ENCODE measurements at regions not wholly inside any gene's neighbourhood (a gene's known extent, or its start where the extent isn't known, plus 50 kb on each side); places are given as distances from the start of the nearest gene placed in this dataset.

GRCh38 chr7:24102988-24103387 lies 181.0 kb upstream of the NPY start:
- Histone ChIP-seq H3K4me1 (ENCODE audit: control insufficient read depth in 1 of 2, insufficient read depth in 2 of 2, low read length in 2 of 2) (no peaks in the 10 kb centered on the region), H3K9me3 (ENCODE audit: control insufficient read depth in 1 of 2, insufficient read depth in 1 of 2, low read depth in 1 of 2, low read length in 2 of 2) (no peaks in the 10 kb centered on the region), H3K27me3 (ENCODE audit: insufficient read depth, low read length) (no peaks in the 10 kb centered on the region), H3K27ac (ENCODE audit: low read depth, low read length) (no peak overlapping the region), H2AFZ (ENCODE audit: low read depth, low read length, poor library complexity, severe bottlenecking) (no peak overlapping the region), H3K4me2 (ENCODE audit: low read length) (no peak overlapping the region), H3K9me2 (ENCODE audit: insufficient read depth) (no peaks in the 10 kb centered on the region), H3K4me3 (replicated peaks in 1 of 2; ENCODE audit: low read depth in 1 of 2, low read length in 2 of 2) (no peak overlapping the region), H4K20me1 (ENCODE audit: insufficient read depth) (no peaks in the 10 kb centered on the region), H3K79me2 (ENCODE audit: insufficient read depth, low read length) (no peaks in the 10 kb centered on the region), H3K9ac (ENCODE audit: low read length) (no peak overlapping the region), H3K36me3 (ENCODE audit: control insufficient read depth in 1 of 2, insufficient read depth in 2 of 2, low read length in 2 of 2) (no peaks in the 10 kb centered on the region)
- BruUV-seq (replicated peaks), result no TSS peak
- POLR2A ChIA-PET, result no interaction called here
- DNase-seq (ENCODE audit: low read depth, low spot score) (no peak), ATAC-seq (no peak)
- intact Hi-C loops (cut with micrococcal nuclease), result no loop called here
- RAD21 ChIA-PET (ENCODE audit: low non-redundant PET in 1 of 2, low total read pairs in 2 of 2, uncharacterized antibody in 2 of 2, unreplicated experiment in 2 of 2), result no interaction called here
- CTCF ChIA-PET, result no interaction called here
- no peak for TF ChIP-seq CTCF (IDR thresholded peaks at IDR 0.05 in 2 of 3, conservative IDR thresholded peaks at IDR 0.05 in 1 of 3; ENCODE audit: borderline replicate concordance in 1 of 3, insufficient read depth in 1 of 3, low read depth in 2 of 3, low read length in 2 of 3)
- TF ChIP-seq, protein P1, sequence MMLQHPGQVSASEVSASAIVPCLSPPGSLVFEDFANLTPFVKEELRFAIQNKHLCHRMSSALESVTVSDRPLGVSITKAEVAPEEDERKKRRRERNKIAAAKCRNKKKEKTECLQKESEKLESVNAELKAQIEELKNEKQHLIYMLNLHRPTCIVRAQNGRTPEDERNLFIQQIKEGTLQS (IDR thresholded peaks at IDR 0.05), result no peak

GRCh38 chr7:24108906-24109376 lies 175.0 kb upstream of the NPY start:
- Histone ChIP-seq H3K9me2 (ENCODE audit: insufficient read depth) (no peaks in the 10 kb centered on the region), H3K4me2 (ENCODE audit: low read length) (no peak overlapping the region), H3K4me1 (ENCODE audit: control insufficient read depth in 1 of 2, insufficient read depth in 2 of 2, low read length in 2 of 2) (no peaks in the 10 kb centered on the region), H3K27me3 (ENCODE audit: insufficient read depth, low read length) (no peaks in the 10 kb centered on the region; the same call in 1 of the 2 replicates), H3K9ac (ENCODE audit: low read length) (no peak overlapping the region), H3K4me3 (replicated peaks in 1 of 2; ENCODE audit: low read depth in 1 of 2, low read length in 2 of 2) (no peak overlapping the region), H3K9me3 (ENCODE audit: control insufficient read depth in 1 of 2, insufficient read depth in 1 of 2, low read depth in 1 of 2, low read length in 2 of 2) (no peaks in the 10 kb centered on the region), H3K27ac (ENCODE audit: low read depth, low read length) (no peak overlapping the region), H3K79me2 (ENCODE audit: insufficient read depth, low read length) (no peaks in the 10 kb centered on the region), H2AFZ (ENCODE audit: low read depth, low read length, poor library complexity, severe bottlenecking) (no peak overlapping the region), H3K36me3 (ENCODE audit: control insufficient read depth in 1 of 2, insufficient read depth in 2 of 2, low read length in 2 of 2) (no peaks in the 10 kb centered on the region), H4K20me1 (ENCODE audit: insufficient read depth) (no peaks in the 10 kb centered on the region)
- DNase-seq (ENCODE audit: low read depth, low spot score), result no peak
- ATAC-seq, result no peak
- intact Hi-C loops (cut with micrococcal nuclease), result no loop called here
- CTCF ChIA-PET, result no interaction called here
- TF ChIP-seq, protein P2, sequence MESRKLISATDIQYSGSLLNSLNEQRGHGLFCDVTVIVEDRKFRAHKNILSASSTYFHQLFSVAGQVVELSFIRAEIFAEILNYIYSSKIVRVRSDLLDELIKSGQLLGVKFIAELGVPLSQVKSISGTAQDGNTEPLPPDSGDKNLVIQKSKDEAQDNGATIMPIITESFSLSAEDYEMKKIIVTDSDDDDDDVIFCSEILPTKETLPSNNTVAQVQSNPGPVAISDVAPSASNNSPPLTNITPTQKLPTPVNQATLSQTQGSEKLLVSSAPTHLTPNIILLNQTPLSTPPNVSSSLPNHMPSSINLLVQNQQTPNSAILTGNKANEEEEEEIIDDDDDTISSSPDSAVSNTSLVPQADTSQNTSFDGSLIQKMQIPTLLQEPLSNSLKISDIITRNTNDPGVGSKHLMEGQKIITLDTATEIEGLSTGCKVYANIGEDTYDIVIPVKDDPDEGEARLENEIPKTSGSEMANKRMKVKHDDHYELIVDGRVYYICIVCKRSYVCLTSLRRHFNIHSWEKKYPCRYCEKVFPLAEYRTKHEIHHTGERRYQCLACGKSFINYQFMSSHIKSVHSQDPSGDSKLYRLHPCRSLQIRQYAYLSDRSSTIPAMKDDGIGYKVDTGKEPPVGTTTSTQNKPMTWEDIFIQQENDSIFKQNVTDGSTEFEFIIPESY (IDR thresholded peaks at IDR 0.05; ENCODE audit: extremely low read depth, insufficient replicate concordance, low read length), result no peak
- TF ChIP-seq EZH2phosphoT487 (IDR thresholded peaks at IDR 0.05; ENCODE audit: borderline replicate concordance) (no peak), ELF1 (IDR thresholded peaks at IDR 0.05; ENCODE audit: borderline replicate concordance, low read depth) (no peak), POLR2A (IDR thresholded peaks at IDR 0.05; ENCODE audit: borderline replicate concordance, extremely low read depth, insufficient read depth, insufficient read length) (no peak), TCF7L2 (IDR thresholded peaks at IDR 0.05; ENCODE audit: borderline replicate concordance, extremely low read depth, insufficient read depth, insufficient read length) (no peak), EGR1 (IDR thresholded peaks at IDR 0.05; ENCODE audit: low read depth) (no peak), SP1 (IDR thresholded peaks at IDR 0.05; ENCODE audit: low read depth) (no peak), RAD21 (IDR thresholded peaks at IDR 0.05; ENCODE audit: low read depth) (no peak), JUND (IDR thresholded peaks at IDR 0.05) (no peak), EZH2 (IDR thresholded peaks at IDR 0.05) (no peak)
- TF ChIP-seq, protein P3, sequence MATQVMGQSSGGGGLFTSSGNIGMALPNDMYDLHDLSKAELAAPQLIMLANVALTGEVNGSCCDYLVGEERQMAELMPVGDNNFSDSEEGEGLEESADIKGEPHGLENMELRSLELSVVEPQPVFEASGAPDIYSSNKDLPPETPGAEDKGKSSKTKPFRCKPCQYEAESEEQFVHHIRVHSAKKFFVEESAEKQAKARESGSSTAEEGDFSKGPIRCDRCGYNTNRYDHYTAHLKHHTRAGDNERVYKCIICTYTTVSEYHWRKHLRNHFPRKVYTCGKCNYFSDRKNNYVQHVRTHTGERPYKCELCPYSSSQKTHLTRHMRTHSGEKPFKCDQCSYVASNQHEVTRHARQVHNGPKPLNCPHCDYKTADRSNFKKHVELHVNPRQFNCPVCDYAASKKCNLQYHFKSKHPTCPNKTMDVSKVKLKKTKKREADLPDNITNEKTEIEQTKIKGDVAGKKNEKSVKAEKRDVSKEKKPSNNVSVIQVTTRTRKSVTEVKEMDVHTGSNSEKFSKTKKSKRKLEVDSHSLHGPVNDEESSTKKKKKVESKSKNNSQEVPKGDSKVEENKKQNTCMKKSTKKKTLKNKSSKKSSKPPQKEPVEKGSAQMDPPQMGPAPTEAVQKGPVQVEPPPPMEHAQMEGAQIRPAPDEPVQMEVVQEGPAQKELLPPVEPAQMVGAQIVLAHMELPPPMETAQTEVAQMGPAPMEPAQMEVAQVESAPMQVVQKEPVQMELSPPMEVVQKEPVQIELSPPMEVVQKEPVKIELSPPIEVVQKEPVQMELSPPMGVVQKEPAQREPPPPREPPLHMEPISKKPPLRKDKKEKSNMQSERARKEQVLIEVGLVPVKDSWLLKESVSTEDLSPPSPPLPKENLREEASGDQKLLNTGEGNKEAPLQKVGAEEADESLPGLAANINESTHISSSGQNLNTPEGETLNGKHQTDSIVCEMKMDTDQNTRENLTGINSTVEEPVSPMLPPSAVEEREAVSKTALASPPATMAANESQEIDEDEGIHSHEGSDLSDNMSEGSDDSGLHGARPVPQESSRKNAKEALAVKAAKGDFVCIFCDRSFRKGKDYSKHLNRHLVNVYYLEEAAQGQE (IDR thresholded peaks at IDR 0.05; ENCODE audit: low read depth), result no peak
- RAD21 ChIA-PET (ENCODE audit: low non-redundant PET in 1 of 2, low total read pairs in 2 of 2, uncharacterized antibody in 2 of 2, unreplicated experiment in 2 of 2), result no interaction called here
- no TSS peak for BruUV-seq (replicated peaks)
- POLR2A ChIA-PET, result no interaction called here
